GM12878 (cell line): ENCODE measurements at regions not wholly inside any gene's neighbourhood (a gene's known extent, or its start where the extent isn't known, plus 50 kb on each side); places are given as distances from the start of the nearest gene placed in this dataset.

Experiments
- ATAC-seq: fragments of 200-7000 bp; cut with Tn5 transposase; 3 replicates; pipeline ENCODE4 v1.9.1; 2020; ENCODE audit warnings: mild to moderate bottlenecking, moderate library complexity
- BruUV-seq: library from RNA; stranded (reverse); fragments of 400-500 nt; replicated peaks from 2 replicates; lab custom pipeline; 2021; lab: Mats Ljungman, UMichigan
- CTCF ChIA-PET: fragments of 300-600 bp; sonication (Branson Sonifier 250); formaldehyde crosslinking; extraction: SDS; loops from one replicate; lab custom pipeline; 2021; ENCODE audit warnings: inconsistent platforms; lab: Yijun Ruan, JAX
- POLR2A ChIA-PET: fragments of 350-600 bp; formaldehyde crosslinking; extraction: SDS; loops from one replicate; lab custom pipeline; 2021; ENCODE audit warnings: inconsistent platforms; lab: Charles Lee
- RAD21 ChIA-PET: fragments of 300-600 bp; sonication (Branson Sonifier 250); formaldehyde crosslinking; loops from one replicate; lab custom pipeline; 2023; ENCODE audit warnings: antibody characterized with exemption; ENCODE audit not compliant: unreplicated experiment; lab: Charles Lee
- SMC1A ChIA-PET: fragments of 300-600 bp; sonication (Branson Sonifier 250); formaldehyde crosslinking; loops from one replicate; lab custom pipeline; 2023; ENCODE audit not compliant: unreplicated experiment, uncharacterized antibody; lab: Charles Lee
- DNase-seq: peaks from one replicate; pipeline ENCODE4 v3.0.0-alpha.2; 2011; ENCODE audit warnings: low read depth, low spot score
- FAIRE-seq: peaks from 3 replicates; lab custom pipeline; 2011; peaks lifted over from hg19 to GRCh38; lab: Jason Lieb, UNC
- H2AFZ ChIP-seq: 2 replicates; pipeline ENCODE4 v1.6.0; 2011; ENCODE audit warnings: low read depth, low read length, control low read depth; ENCODE audit not compliant: control insufficient read depth
- H3K27ac ChIP-seq: 2 replicates; pipeline ENCODE4 v1.5.1; 2011; ENCODE audit warnings: control low read depth; ENCODE audit not compliant: control insufficient read depth, insufficient read depth
- H3K27me3 ChIP-seq, 2 experiments: replicated peaks in 1 of 2; 2 replicates each; pipeline versions ENCODE4 v1.6.0 to v1.6.1; 2011; ENCODE audit warnings: low read length in 1 of 2; ENCODE audit not compliant: control insufficient read depth in 2 of 2, insufficient read depth in 2 of 2
- H3K36me3 ChIP-seq, 2 experiments: 2 replicates each; pipeline ENCODE4 v1.5.1; 2011; ENCODE audit warnings: low read length in 1 of 2; ENCODE audit not compliant: control insufficient read depth in 2 of 2, insufficient read depth in 2 of 2
- H3K4me1 ChIP-seq: 2 replicates; pipeline ENCODE4 v1.6.1; 2011; ENCODE audit warnings: mild to moderate bottlenecking, low read length, moderate library complexity, mixed read lengths; ENCODE audit not compliant: control insufficient read depth, insufficient read depth
- H3K4me2 ChIP-seq: 2 replicates; pipeline ENCODE4 v1.6.0; 2011; ENCODE audit warnings: control low read depth; ENCODE audit not compliant: control insufficient read depth, insufficient read depth
- H3K4me3 ChIP-seq: fragments of 200-600 bp; sonication (generic); 2 replicates; pipeline ENCODE4 v1.5.1; 2016
- H3K79me2 ChIP-seq: 2 replicates; pipeline ENCODE4 v1.6.0; 2011; ENCODE audit warnings: low read length; ENCODE audit not compliant: control insufficient read depth, insufficient read depth
- H3K9ac ChIP-seq: 2 replicates; pipeline ENCODE4 v1.8.0; 2011; ENCODE audit warnings: low read length, control low read depth, mixed read lengths; ENCODE audit not compliant: control insufficient read depth, insufficient read depth
- H3K9me3 ChIP-seq: replicated peaks from 3 replicates; pipeline ENCODE4 v1.5.1; 2011; ENCODE audit warnings: mild to moderate bottlenecking, low read length; ENCODE audit not compliant: control insufficient read depth, insufficient read depth
- H4K20me1 ChIP-seq: 2 replicates; pipeline ENCODE4 v1.6.0; 2011; ENCODE audit not compliant: control insufficient read depth, insufficient read depth
- ATF3 ChIP-seq: IDR thresholded peaks from 2 replicates; pipeline ENCODE4 v1.6.1; 2011; ENCODE audit warnings: low read depth, mild to moderate bottlenecking, low read length, moderate library complexity, borderline replicate concordance; ENCODE audit errors: extremely low read depth
- BACH1 ChIP-seq: fragments of 450-650 bp; IDR thresholded peaks from 2 replicates; pipeline ENCODE4 v1.6.1; 2017; ENCODE audit warnings: mild to moderate bottlenecking, borderline replicate concordance
- BMI1 ChIP-seq: fragments of 450-650 bp; IDR thresholded peaks from 2 replicates; pipeline ENCODE4 v1.6.1; 2016; ENCODE audit warnings: mild to moderate bottlenecking, moderate library complexity, borderline replicate concordance
- CTCF ChIP-seq, 3 experiments: IDR thresholded peaks in 2 of 3; conservative IDR thresholded peaks in 1 of 3; 2 replicates each; pipeline ENCODE4 v1.5.1; 2011; ENCODE audit warnings: low read depth in 3 of 3, low read length in 3 of 3, mild to moderate bottlenecking in 3 of 3, control low read depth in 2 of 3, moderate library complexity in 2 of 3, inconsistent platforms in 1 of 3, mixed read lengths in 1 of 3; ENCODE audit not compliant: control insufficient read depth in 2 of 3, insufficient read depth in 1 of 3; ENCODE audit errors: extremely low read depth in 1 of 3
- E4F1 ChIP-seq: fragments of 450-650 bp; IDR thresholded peaks from 2 replicates; pipeline ENCODE4 v1.6.1; 2018; ENCODE audit warnings: borderline replicate concordance, mild to moderate bottlenecking; ENCODE audit not compliant: partially characterized antibody
- EGR1 ChIP-seq, 2 experiments: IDR thresholded peaks; 1 replicate in 1 of 2; 2 replicates in 1 of 2; pipeline ENCODE4 v1.6.1; 2011 to 2012; ENCODE audit warnings: low read depth in 2 of 2, low read length in 2 of 2, borderline replicate concordance in 1 of 2, mild to moderate bottlenecking in 1 of 2, moderate library complexity in 1 of 2
- HDAC2 ChIP-seq: fragments of 200-600 bp; sonication (generic); IDR thresholded peaks from 2 replicates; pipeline ENCODE4 v1.6.1; 2017
- HSF1 ChIP-seq: fragments of 150-350 bp; IDR thresholded peaks from 2 replicates; pipeline ENCODE4 v1.6.1; 2014; ENCODE audit warnings: mild to moderate bottlenecking, low read depth, low read length
- IRF3 ChIP-seq: fragments of 450-650 bp; IDR thresholded peaks from 2 replicates; pipeline ENCODE4 v1.6.1; 2014; ENCODE audit warnings: mild to moderate bottlenecking
- MEF2B ChIP-seq: fragments of 450-650 bp; IDR thresholded peaks from 2 replicates; pipeline ENCODE4 v1.6.1; 2018; ENCODE audit warnings: mild to moderate bottlenecking, moderate library complexity; ENCODE audit not compliant: partially characterized antibody, poor library complexity, severe bottlenecking
- PBX3 ChIP-seq: IDR thresholded peaks from 2 replicates; pipeline ENCODE4 v1.6.1; 2011; ENCODE audit warnings: mild to moderate bottlenecking, low read depth, low read length, moderate library complexity; ENCODE audit not compliant: insufficient replicate concordance
- PML ChIP-seq: IDR thresholded peaks from 2 replicates; pipeline ENCODE4 v1.6.1; 2012; ENCODE audit warnings: low read length, inconsistent platforms
- SPI1 ChIP-seq: IDR thresholded peaks from 2 replicates; pipeline ENCODE4 v1.6.1; 2011; ENCODE audit warnings: low read depth, mild to moderate bottlenecking, low read length, moderate library complexity, borderline replicate concordance; ENCODE audit not compliant: insufficient read depth
- SREBF1 ChIP-seq: IDR thresholded peaks from 2 replicates; pipeline ENCODE4 v1.6.1; 2012; ENCODE audit warnings: mild to moderate bottlenecking, low read length
- SUPT20H ChIP-seq: IDR thresholded peaks from 2 replicates; pipeline ENCODE4 v1.6.1; 2011; ENCODE audit warnings: low read depth, mild to moderate bottlenecking, low read length, moderate library complexity, borderline replicate concordance; ENCODE audit not compliant: control insufficient read depth
- YBX1 ChIP-seq: fragments of 450-650 bp; IDR thresholded peaks from 2 replicates; pipeline ENCODE4 v1.6.1; 2016; ENCODE audit warnings: antibody characterized with exemption
- WGBS: methylation state at CpG from one replicate; pipeline ENCODE4 v1.1.6; 2016; ENCODE audit warnings: low lambda C conversion rate; ENCODE audit not compliant: insufficient replicate concordance, insufficient coverage; ENCODE audit errors: missing lambda C conversion rate; 5-methylcytosine and 5-hydroxymethylcytosine counted together
- in situ Hi-C: fragments of 300-500 bp; cut with MboI; formaldehyde crosslinking; loops from 9 replicates; pipeline ENCODE4 v1.14.3; 2018; ENCODE audit warnings: mixed read lengths
- intact Hi-C: fragments of 100-400 bp; cut with micrococcal nuclease; formaldehyde crosslinking; loops from one replicate; pipeline ENCODE4 v1.14.2; 2022; ENCODE audit not compliant: unreplicated experiment

GRCh38 chr3:53989451-53989850, 97.8 kb upstream of the SELENOK start:
- Histone ChIP-seq H3K9me3 (no peaks in the 10 kb centered on the region), H3K4me2 (no peak overlapping the region), H3K4me3 (no peak overlapping the region), H3K4me1 (no peaks in the 10 kb centered on the region), H3K79me2 (no peaks in the 10 kb centered on the region), H3K36me3 (no peaks in the 10 kb centered on the region), H3K27me3 (no peaks in the 10 kb centered on the region), H4K20me1 (no peaks in the 10 kb centered on the region), H3K9ac (no peak overlapping the region), H2AFZ (no peak overlapping the region), H3K27ac (no peak overlapping the region)
- BruUV-seq, result no TSS peak
- WGBS, result 14% methylated on average over 4 of the region's 4 CpGs
- DNase-seq (no peak), FAIRE-seq (no peak), ATAC-seq (no peak)
- SMC1A ChIA-PET, result no interaction called here
- intact Hi-C loops, result no loop called here
- POLR2A ChIA-PET, result no interaction called here
- CTCF ChIA-PET, result no interaction called here
- in situ Hi-C loops, result no loop called here
- RAD21 ChIA-PET, result no interaction called here
- TF ChIP-seq YBX1 (no peak), BACH1 (no peak), SREBF1 (no peak), HDAC2 (no peak), PBX3 (no peak), IRF3 (no peak), SUPT20H (no peak), PML (no peak), MEF2B (no peak), SPI1 (no peak), CTCF (IDR thresholded peaks at IDR 0.05 in 2 of 3, conservative IDR thresholded peaks at IDR 0.05 in 1 of 3; ENCODE audit: control insufficient read depth in 2 of 3, extremely low read depth in 1 of 3, insufficient read depth in 1 of 3, low read depth in 3 of 3, low read length in 3 of 3) (no peak), EGR1 (IDR thresholded peaks at IDR 0.05; ENCODE audit: borderline replicate concordance in 1 of 2, low read depth in 2 of 2, low read length in 2 of 2) (no peak), E4F1 (no peak), BMI1 (no peak), HSF1 (no peak), ATF3 (no peak)
